GM18502 (cell line): ENCODE measurements at regions not wholly inside any gene's neighbourhood (a gene's known extent, or its start where the extent isn't known, plus 50 kb on each side); places are given as distances from the start of the nearest gene placed in this dataset.
"Not testable (repeated sequence)": the region's sequence is repeated elsewhere in the genome, so short reads cannot be mapped to it uniquely, and the experiment has no call there.

ENCODE experiments used
- ATAC-seq: cut with Tn5 transposase; IDR thresholded peaks from one replicate; pipeline ENCODE4 v1.9.1; 2021; ENCODE audit warnings: mild to moderate bottlenecking; ENCODE audit not compliant: unreplicated experiment, poor library complexity

- no peak for ATAC-seq
Observed at GRCh38 chr7:32241636-32242035, 171.4 kb upstream of the PDE1C start.

- no peak for ATAC-seq
Observed at GRCh38 chr7:32239764-32240163, 169.6 kb upstream of the PDE1C start.

GRCh38 chr7:32228601-32229000, 158.4 kb upstream of the PDE1C start:
- ATAC-seq: no peak

GRCh38 chr7:32227746-32228145, 157.5 kb upstream of the PDE1C start:
- no peak for ATAC-seq

- no peak for ATAC-seq
Observed at GRCh38 chr7:32224276-32224675, 154.1 kb upstream of the PDE1C start.

- no peak for ATAC-seq
Observed at GRCh38 chr7:32223721-32224120, 153.5 kb upstream of the PDE1C start.

- no peak for ATAC-seq
Observed at GRCh38 chr7:32223071-32223650, 153.0 kb upstream of the PDE1C start.

GRCh38 chr7:32222251-32222900, 152.2 kb upstream of the PDE1C start:
- no peak for ATAC-seq

- no peak for ATAC-seq
Observed at GRCh38 chr7:32221736-32222135, 151.5 kb upstream of the PDE1C start.

- no peak for ATAC-seq
Observed at GRCh38 chr7:32221056-32221455, 150.8 kb upstream of the PDE1C start.

- not testable (repeated sequence) for ATAC-seq
Observed at GRCh38 chr7:32219831-32220230, 149.6 kb upstream of the PDE1C start.

GRCh38 chr7:32219416-32219815, 149.2 kb upstream of the PDE1C start:
- no peak for ATAC-seq

- no peak for ATAC-seq
Observed at GRCh38 chr7:32218741-32219288, 148.6 kb upstream of the PDE1C start.

GRCh38 chr7:32218154-32218467, 147.9 kb upstream of the PDE1C start:
- no peak for ATAC-seq

GRCh38 chr7:32217341-32218153, 147.3 kb upstream of the PDE1C start:
- no peak for ATAC-seq

- no peak for ATAC-seq
Observed at GRCh38 chr7:32216759-32217158, 146.6 kb upstream of the PDE1C start.

- ATAC-seq: no peak
Observed at GRCh38 chr7:32215697-32216096, 145.5 kb upstream of the PDE1C start.

GRCh38 chr7:32214913-32215312, 144.7 kb upstream of the PDE1C start:
- ATAC-seq: no peak

- ATAC-seq: no peak
Observed at GRCh38 chr7:32212321-32212720, 142.1 kb upstream of the PDE1C start.

- ATAC-seq: no peak
Observed at GRCh38 chr7:32206987-32207386, 136.8 kb upstream of the PDE1C start.

- ATAC-seq: no peak
Observed at GRCh38 chr7:32206488-32206887, 136.3 kb upstream of the PDE1C start.
